HG03378 (cell line): ENCODE measurements at regions not wholly inside any gene's neighbourhood (a gene's known extent, or its start where the extent isn't known, plus 50 kb on each side); places are given as distances from the start of the nearest gene placed in this dataset.
"Not testable (repeated sequence)": the region's sequence is repeated elsewhere in the genome, so short reads cannot be mapped to it uniquely, and the experiment has no call there.

Source experiments
- ATAC-seq: cut with Tn5 transposase; IDR thresholded peaks from one replicate; pipeline ENCODE4 v1.9.1; 2021; ENCODE audit warnings: mild to moderate bottlenecking, moderate library complexity; ENCODE audit not compliant: unreplicated experiment

DNA sequence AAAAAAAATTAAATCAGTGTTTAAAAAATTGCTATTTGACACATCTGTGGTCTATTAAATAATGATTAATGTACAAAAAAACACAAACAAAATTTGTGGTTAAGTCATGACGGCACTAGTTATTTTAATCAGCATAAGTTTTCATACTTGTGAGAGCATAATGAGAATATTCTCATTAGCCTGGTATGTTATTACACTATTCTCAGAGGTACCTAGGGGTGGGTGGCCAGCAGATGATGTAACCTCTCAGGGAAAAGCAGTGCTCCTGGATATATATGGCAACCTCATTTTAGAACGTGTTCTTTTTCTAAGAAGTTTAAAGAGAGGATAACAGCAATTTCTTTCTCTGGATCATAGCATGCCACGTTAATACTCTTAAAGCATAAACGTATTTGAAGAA is 109.2 kb downstream of the GJA1 start:
- no peak for ATAC-seq

DNA sequence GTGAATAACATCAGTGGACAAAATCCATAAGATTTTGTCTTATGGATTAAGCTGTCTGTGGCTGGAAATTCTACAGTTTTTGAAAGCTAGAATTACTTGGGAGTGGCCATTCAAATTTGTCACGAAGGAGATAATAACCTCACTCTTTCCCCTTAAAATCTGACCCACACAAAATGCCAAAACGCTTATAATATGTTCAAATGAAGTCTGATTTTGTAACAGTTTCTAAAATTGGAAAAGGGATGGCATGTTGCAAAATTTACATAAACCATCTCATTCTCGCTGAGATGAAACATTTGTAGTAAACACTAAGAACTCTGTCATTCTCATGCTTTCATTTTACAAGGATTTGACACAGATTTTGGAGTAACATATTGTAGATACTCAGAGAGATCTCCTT is 112.7 kb downstream of the GJA1 start:
- no peak for ATAC-seq

DNA sequence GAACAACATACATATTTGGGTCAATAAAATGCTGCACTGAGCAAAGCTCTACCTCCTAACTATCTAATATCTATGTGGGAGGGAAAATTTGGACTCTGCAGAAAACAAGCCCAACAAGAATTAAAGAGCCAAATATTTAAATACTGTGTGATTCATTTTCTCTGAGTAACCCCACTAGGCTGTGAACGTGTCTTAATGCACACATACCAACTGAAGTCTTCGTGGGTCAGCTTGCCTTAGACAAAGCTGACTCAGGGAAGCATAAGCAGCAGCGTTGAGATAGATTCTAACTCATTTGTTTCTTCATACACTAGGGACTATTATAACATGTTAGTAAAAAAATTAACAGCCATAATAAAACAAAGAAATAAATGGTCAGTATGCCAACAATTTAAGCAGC is 114.3 kb downstream of the GJA1 start:
- no peak for ATAC-seq

DNA sequence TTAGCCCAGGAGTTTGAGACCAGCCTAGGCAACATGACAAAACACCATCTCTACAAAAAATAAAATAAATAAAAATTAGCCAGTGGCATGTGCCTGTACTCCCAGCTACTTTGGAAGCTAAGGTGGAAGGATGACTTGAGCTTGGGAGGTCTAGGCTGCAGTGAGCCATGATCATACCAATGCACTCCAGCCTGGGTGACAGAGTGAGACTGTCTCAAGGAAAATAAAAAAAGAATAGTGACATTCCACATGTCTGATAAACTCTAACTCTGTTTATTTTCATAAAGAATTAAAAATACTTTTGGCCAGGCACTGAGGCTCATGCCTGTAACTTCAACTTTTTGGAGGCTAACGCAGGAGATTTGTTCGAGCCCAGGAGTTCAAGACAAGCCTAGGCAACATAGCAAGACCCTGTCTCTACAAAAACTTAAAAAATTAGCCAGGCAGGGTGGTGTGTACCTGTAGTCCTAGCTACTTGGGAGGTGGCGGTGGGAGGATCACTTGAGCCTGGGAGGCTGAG is 115.1 kb downstream of the GJA1 start:
- ATAC-seq = no peak

DNA sequence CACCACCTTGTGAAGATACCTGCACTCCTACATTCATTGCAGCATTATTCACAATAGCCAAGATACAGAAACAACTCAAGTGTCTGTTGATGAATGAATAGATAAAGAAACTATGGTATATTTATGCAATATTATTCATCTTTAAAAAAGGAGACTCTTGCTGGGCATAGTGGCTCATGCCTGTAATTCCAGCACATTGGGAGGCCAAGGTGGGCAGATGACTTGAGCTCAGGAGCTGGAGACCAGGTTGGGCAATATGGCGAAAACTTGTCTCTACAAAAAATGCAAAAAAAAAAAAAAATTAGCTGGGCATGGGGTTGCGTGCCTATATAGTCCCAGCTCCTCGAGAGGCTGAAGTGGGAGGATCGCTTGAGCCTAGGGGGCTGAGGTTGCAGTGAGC is 119.8 kb downstream of the GJA1 start:
- no peak for ATAC-seq

DNA sequence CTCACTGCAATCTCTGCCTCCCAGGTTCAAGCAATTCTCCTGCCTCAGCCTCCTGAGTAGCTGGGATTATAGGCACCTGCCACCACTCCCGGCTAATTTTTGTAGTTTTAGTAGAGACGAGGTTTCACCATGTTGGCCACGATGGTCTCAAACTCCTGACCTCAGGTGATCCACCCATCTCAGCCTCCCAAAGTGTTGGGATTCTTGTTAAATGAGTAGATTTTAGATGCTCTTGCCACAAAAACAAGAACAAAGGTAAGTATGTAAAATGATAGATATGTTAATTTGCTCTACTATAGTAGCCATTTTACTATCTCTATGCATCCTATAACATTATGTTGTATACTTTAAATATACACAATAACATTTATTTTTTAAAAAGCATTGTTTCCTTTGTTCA is 120.7 kb downstream of the GJA1 start:
- ATAC-seq = not testable (repeated sequence)

DNA sequence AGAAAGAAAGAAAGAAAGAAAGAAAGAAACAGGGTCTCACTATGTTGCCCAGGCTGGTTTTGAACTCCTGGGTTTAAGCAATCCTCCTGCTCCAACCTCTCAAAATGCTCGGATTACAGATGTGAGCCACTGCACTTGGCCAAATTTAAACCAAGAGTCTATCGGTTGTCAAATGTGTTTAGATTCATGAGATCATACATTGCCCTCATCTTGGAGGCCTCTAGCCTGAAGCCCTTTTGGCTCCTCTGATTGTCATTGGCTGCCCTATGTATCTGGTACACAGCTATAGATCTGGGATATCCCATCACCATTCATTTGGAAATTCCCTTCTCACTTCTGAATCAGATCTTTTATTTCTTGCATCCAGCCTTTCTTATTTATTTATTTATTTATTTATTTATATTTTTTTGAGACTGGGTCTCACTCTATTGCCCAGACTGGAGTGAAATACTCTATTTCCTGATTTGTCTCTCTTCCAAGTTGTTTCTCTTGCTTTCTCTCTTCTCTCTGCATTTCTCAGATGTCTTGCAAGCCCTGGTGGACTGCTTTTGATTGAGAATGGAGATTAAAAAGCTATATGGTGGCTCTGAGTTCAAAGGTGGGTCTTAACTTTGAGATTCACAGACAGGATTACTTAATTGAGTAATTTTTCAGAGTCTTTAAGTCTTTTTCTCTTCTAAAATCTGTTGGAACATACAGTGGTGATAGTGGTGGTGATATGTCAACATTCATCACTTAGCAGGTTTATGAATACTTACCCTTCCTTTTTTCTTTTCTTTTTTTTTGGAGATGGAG is 121.9 kb downstream of the GJA1 start:
- ATAC-seq = no peak

DNA sequence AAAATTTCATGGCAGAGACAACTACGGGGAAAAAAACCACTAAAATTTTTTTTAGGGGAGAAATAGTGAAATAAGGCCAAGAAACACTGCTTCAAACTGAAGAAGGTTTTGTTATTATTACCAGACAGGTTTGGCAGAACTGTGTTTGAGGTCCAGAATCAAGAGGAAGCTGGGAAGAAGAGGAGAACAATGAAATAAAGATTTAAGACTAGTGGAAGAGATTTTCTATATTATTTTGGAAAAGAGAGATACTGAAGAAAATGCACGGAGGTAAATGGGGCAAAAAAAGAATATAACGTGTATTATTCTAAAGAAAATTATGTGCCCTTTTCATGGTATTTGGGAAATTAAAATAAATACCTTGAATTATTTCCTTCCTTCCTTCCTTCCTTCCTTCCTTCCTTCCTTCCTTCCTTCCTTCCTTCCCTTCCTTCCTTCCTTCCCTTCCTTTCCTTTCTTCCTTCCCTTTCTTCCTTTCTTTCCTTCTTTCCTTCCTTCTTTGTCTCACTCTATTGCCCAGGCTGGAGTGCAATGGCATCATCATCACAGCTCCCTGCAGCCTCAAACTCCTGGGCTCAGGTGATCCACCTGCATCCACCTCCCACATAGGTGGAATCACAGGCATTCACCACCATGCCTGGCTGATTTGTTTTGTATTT is 124.3 kb downstream of the GJA1 start:
- no peak for ATAC-seq

DNA sequence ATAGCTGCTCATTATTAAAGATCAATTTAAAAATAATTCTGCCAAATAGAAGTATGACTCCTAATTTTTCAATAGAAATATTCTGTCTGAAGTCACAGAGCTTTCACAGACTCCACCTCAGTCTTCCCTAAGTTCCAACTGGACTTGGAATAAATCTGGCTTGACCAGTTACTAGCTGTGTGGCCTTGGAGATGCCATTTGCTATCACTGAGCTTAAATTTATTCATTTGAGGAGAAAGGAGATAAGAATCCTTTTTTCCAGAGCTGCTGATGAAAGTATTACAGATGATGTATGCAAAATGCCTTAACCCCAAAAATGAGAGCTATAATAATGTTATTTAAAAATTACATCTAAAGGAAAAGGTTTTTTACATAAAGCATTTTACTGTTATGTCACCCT is 125.0 kb downstream of the GJA1 start:
- ATAC-seq = no peak

DNA sequence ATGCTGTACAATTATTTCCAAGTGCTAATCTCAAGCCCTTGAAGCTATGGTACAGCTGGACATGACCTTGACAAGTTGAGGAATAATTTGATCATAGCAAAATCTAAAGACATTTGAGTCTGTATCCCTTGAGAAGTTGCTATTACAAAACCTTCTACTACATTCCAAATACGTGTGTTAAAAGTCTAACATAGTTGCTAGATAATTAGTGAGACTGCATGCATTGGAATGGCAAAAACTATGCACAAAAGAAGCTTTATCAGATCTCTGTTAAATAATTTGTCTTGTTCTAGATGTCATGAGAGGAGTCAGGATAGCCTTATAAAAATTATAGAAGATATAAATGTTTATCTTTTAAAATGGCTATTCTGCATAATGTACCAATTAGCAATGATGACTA is 127.8 kb downstream of the GJA1 start:
- no peak for ATAC-seq

DNA sequence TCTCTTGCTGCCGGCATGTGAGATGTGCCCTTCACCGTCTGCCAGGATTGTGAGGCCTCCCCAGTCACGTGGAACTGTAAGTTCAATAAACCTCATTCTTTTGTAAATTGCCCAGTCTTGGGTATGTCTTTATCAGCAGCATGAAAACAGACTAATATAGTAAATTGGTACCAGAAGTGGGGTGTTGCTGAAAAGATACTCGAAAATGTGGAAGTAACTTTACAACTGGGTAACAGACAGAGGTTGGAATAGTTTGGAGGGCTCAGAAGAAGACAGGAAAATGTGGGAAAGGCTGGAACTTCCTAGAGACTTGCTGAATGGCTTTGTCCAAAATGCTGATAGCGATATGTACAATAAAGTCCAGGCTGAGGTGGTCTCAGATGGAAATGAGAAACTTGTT is 129.1 kb downstream of the GJA1 start:
- not testable (repeated sequence) for ATAC-seq

DNA sequence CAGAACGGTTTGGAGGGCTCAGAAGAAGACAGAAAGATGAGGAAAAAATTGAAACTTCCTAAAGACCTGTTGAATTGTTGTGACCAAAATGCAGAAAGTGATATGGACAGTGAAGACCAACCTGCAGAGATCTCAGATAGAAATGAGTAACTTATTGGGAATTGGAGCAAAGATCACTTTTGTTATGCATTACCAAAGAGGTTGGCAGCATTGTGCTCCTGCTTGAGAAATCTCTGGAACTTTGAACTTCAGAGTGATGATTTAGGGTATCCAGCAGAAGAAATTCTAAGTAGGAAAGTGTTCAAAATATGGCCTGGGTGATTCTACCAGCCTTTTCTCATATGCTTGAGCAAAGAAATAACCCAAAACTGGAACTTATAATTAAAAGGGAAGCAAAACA is 136.0 kb downstream of the GJA1 start:
- no peak for ATAC-seq

DNA sequence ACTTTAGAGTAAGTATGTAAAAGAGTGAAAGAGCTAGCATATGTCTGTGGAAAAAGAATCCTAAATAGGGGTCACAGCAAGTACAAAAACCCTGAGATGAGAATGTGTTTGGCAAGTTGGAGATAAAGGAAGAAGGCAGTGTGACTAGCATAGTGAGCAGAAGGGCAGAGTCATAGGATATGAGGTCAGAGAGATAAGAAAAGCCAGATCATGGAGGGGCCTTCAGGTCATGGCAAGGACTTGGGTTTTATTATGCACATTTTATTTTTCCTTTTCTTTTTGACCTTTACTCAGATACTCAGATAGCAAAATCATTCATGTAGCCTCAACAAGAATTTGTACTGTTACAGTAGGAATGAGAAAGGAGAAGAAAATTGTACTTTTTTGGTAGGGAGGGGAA is 138.0 kb downstream of the GJA1 start:
- no peak for ATAC-seq

DNA sequence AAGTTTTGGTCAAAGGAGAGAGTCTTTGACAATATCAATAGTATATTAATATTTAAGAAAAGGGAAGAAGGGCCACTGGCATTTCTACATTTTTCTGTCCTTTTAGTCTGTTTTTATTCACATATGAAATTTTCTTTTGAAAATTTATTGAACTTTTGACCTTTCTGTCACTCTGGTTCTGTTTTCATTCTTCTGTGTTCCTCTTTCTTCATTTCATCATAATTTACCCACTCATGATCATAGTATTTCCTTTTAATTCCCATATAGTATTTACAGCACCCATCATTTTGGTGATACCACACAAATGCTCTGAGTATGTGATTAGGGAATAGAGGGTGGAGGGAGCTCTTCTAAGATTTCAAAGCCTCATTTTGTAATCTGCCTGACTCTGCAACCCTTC is 142.8 kb downstream of the GJA1 start:
- ATAC-seq = no peak

DNA sequence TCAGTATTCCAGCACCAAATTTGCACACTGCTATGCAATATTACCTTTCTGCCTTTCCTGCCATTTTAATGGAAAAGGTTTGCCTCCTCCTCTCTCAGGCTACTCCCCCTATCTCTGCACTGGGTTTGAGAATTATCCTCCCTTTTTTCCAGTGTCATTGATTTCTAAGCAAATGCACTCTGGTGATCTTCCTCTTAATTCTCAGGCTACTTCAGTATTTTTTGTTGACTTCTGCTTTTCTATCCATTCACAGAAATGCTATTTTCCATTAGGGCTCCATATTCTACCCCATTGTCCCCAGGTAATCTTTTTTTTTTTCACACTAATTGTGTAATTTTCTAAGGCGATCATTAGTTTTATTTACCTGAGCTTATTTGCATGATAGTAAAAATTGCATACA is 144.0 kb downstream of the GJA1 start:
- no peak for ATAC-seq

DNA sequence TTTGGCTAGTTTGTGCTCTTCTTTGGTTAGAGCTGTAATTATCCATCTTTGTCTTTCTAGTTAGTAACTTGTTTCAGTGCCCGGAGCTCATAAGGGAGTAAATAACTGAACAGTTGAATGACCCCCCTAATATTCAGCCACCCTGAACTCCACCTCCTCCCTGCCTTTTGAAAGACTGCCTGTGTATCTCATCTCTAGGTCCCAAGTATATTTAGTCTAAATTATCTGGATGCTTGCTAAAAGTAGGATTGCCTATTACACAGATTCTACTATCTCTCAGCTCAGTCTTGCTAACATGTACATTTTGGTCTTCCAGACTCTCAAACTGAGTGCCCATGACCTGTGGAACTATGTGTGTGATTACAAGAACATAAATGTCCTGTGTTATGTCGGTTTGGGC is 145.9 kb downstream of the GJA1 start:
- no peak for ATAC-seq

DNA sequence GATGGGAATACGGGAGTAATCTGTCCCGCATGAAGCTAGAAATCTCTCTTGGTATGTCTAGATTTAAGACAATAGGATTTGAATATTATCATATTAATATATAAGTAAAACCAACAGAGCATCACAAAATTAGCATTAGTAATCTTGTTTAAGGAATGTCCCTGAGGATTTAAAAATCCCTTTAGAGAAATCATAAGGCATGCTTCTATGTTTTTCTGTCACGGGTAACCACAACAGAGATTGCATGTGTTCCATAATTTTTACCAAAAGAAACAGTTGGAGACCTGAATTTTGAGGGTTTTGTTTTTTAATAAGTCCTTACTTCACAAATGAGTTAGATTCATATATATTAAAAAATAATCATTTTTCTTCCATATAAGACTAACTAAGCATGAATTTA is 146.8 kb downstream of the GJA1 start:
- ATAC-seq = no peak

DNA sequence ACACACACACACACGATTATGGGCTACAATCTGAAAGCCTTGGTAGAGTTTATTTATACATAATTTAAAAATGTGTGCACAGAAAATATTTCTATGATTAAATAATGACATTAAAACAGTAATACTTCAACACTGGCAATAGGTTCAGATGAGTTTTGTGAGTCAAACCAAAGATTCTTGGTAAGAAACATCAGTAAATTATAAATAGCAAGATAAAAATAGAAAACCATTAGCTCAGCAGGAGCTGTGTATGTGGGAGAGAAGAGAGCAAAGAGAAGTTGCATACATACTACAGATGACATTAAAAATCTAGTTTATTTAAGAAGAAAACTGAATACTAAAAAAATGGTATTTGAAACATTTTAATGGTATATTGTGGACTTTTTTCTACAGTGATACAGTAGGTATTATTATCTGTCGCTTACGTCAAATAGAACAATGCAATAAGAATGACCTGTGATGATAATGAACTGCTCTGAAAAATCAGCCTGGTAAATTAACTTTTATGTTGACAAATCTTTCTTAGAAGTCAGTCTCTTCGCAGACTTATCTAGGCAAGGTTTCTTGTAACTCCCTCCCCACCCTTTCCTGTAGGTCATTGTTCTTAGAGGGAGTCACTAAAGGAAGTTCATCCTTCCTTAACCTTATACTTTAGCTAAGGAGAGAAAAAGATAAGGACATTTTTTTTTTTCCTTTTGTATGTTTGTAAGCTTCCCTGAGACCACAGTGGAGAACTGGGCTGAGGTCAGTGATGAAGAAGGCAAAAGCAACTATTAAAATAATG is 149.3 kb downstream of the GJA1 start:
- ATAC-seq = no peak

DNA sequence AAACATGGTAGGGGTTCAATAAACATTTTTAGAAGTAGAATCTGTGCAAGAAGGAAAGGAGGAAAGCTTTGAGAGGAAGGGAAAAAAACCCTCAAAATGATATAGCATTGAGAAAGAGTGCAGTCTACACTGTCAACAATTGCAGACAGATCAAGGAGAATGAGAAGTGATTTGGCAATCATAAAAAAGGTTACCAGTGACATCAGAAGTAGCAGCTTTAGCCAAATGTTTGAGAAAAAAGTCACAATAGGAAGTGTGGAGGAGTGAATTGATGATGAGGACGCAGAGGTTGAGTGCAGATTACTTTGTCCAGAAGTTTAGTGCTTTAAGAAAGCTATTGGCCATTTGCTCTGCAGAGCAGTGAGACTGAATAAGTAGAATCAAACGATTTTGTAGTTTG is 155.0 kb downstream of the GJA1 start:
- ATAC-seq = no peak

DNA sequence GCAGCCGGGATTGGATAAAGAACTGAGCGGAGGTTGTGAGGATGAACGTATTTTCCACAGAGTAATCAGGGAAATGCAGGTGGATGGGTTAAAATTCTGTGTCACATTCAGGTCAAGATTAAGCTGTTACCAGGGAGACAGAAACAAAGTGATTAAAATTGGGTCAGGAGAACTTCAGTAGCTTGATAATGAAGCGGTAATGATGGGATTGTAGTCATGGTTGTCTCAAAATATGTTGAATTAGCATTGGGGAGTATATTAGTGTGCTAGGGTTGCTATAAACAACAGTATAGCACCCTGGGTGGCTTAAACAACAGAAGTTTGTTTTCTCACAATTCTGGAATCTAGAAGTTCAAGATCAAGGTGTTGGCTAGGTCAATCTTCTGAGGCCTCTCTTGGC is 155.5 kb downstream of the GJA1 start:
- ATAC-seq = no peak

DNA sequence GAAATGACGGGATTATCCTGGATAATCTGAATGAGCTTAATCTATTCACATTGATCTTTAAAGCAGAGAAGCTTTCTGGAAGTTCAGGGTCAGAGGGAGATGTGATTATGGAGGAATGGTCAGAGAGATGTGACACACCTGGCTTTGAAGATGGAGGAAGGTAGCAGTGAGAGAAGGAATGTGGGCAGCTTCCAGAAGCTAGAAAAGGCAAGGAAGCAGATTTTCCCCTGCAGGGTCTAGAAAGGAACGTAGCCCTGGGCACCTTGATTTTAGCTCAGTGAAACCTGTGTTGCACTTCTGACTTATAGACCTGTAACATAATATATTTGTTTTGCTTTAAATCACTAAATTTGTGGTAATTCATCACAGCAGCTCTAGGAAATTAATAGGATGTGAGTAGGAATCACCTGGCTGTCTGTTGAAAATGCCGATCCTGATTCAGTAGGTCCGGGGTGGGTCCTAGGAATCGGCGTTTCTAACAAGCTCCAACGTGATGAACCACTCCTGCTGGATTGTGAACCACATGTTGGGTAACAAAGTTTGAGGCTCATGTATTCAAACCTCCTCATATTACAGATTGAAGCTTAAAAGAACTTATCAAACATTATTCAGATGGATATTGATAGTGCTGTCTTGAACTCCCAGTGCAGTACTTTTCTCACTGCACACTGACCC is 157.0 kb downstream of the GJA1 start:
- ATAC-seq = no peak
